Right cardiac atrium (tissue), 5 donors: ENCODE measurements at regions not wholly inside any gene's neighbourhood (a gene's known extent, or its start where the extent isn't known, plus 50 kb on each side); places are given as distances from the start of the nearest gene placed in this dataset.
"Not testable (repeated sequence)": the region's sequence is repeated elsewhere in the genome, so short reads cannot be mapped to it uniquely, and the experiment has no call there.

Experiments
- ATAC-seq, 2 donors: fragments of 200-7000 bp; cut with Tn5 transposase; one replicate each; pipeline versions ENCODE4 v1.8.0 to v1.9.1; 2020; ENCODE audit warnings: moderate library complexity in 2 of 2, mild to moderate bottlenecking in 1 of 2
- DNase-seq, 3 donors: peaks; one replicate each; pipeline ENCODE4 v3.0.0-alpha.2; 2020
- H3K27ac ChIP-seq: one replicate; pipeline ENCODE4 v1.5.1; 2013; ENCODE audit warnings: mild to moderate bottlenecking, low read length, control low read depth, moderate library complexity
- H3K27me3 ChIP-seq: one replicate; pipeline ENCODE4 v1.6.1; 2013; ENCODE audit not compliant: control insufficient read depth, insufficient read depth
- H3K4me1 ChIP-seq: one replicate; pipeline ENCODE4 v1.6.1; 2013; ENCODE audit warnings: low read length; ENCODE audit not compliant: control insufficient read depth, insufficient read depth
- H3K4me3 ChIP-seq: one replicate; pipeline ENCODE4 v1.5.1; 2013; ENCODE audit warnings: low read length, control low read depth
- H3K9me3 ChIP-seq: one replicate; pipeline ENCODE4 v1.6.1; 2013; ENCODE audit warnings: low read length; ENCODE audit not compliant: control insufficient read depth
- WGBS: extraction: QIAGEN DNeasy Blood & Tissue Kit; methylation state at CpG from one replicate; pipeline ENCODE4 v1.1.7; 2013; 5-methylcytosine and 5-hydroxymethylcytosine counted together
- intact Hi-C, 4 donors: fragments of 100-400 bp; cut with DNase I; formaldehyde crosslinking; loops; one replicate each; pipeline versions ENCODE4 v1.11.0 to v1.14.0; 2022 to 2023
- donor health status: healthy with polysubstance abuse.
- donor health status: DM: no; HTN: yes; CAD: no.
- donor health status: DM: no; HTN: no; CAD: no.
- donor health status: DM: no; HTN: yes; CAD: no; lungs with severe emphysema.
- donor health status: DM: yes; HTN: yes; CAD: no.

DNA sequence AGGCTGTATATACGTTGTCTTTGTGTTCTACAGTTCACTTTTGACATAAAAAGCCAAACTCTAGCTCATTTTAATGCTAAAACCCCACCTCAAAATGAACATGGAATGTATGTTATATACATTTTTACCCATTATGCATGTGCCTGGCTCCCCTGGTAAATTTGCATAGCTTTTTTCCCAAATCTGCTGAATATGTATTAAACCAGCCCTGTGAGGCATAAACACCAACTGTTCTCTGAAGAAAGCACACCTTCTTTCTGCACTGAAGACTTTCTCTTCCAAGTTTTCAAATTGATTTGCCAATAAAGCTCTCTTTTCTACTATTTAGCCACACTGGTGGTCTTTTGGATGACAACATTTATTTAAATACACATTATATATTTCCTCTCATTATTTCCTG, 549.4 kb downstream of the TRIB2 start:
- Histone ChIP-seq H3K4me1 (no peaks in the 10 kb centered on the region), H3K27ac (no peak overlapping the region), H3K4me3 (no peak overlapping the region), H3K27me3 (no peaks in the 10 kb centered on the region), H3K9me3 (no peaks in the 10 kb centered on the region)
- WGBS: 44% methylated on average over 1 of the region's 1 CpG
- DNase-seq (no peak), ATAC-seq (no peak)
- intact Hi-C loops: no loop called here

DNA sequence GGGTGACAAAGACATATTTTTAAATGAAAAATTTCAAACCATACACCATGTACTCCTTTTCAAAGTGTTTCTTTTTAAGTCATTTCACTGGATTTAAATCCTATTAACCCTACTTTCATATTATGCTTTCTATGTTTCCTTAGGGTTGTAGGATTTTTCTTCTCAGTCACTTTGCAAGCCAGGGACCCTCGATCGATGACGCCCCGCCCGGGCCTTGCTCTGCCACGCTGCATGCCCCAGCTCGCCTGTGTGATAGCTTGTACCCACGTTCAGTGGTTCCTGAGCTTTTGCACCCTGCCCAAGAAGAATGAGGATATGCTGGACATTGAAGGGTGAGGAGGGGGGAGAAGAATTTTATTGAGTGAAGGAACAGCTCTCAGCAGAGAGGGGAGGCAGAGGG, 568.0 kb downstream of the TRIB2 start:
- DNase-seq (peak in 1 of 3 donors; percentile 17), ATAC-seq (no peak)
- 91% methylated on average over 8 of the region's 8 CpGs for WGBS
- Histone ChIP-seq H3K27ac (no peak overlapping the region), H3K4me1 (no peaks in the 10 kb centered on the region), H3K9me3 (no peaks in the 10 kb centered on the region), H3K4me3 (no peak overlapping the region), H3K27me3 (no peaks in the 10 kb centered on the region)
- intact Hi-C loops: no loop called here

DNA sequence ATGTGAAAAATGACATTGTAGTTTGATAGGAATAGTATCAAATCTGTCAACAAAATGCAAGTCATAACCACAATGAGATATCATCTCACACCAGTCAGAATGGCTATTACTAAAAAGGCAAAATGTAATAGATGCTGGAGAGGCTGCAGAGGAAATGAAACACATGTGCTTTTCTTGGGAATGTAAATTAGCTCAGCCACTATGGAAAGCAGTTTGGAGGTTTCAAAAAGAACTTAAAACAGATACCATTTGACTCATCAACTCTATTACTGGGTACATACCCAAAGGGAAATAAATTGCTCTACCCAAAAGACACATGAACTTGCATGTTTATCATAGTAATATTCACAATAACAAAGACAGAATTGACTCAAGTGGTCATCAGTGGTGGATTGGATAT, 572.6 kb downstream of the TRIB2 start:
- Histone ChIP-seq H3K27me3 (no peaks in the 10 kb centered on the region), H3K4me1 (no peaks in the 10 kb centered on the region), H3K9me3 (no peaks in the 10 kb centered on the region), H3K4me3 (no peak overlapping the region), H3K27ac (no peak overlapping the region)
- DNase-seq: no peak
- intact Hi-C loops: no loop called here
- ATAC-seq: no peak

DNA sequence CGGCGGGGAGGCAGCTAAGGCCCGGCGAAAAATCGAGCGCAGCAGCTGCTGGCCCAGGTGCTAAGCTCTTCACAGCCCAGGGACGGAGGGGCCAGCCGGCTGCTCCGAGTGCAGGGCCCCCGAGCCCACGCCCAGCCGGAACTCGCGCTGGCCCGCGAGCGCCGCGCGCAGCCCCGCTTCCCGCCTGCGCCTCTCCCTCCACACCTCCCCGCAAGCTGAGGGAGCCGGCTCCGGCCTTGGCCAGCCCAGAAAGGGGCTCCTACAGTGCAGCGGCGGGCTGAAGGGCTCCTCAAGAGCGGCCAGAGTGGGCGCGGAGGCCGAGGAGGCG, 591.7 kb downstream of the TRIB2 start:
- intact Hi-C loops, ATAC-seq: not testable (repeated sequence)
- WGBS: 87% methylated on average over 33 of the region's 33 CpGs

DNA sequence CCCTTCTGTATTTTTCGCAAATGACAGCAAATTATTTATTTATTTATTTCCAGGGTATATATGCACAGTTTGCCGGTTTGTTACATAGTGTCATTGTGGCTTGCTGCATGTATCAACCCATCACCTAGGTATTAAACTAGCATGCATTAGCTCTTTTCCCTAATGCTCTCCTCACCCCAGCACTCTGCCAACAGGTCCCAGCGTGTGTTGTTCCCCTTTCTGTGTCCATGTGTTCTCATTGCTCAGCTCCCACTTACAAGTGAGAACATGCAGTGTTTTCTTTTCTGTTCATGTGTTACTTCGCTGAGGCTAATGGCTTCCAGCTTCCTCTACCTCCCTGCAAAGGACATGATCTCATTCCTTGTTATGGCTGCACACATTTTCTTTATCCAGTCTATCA, 592.3 kb downstream of the TRIB2 start:
- 81% methylated on average over 4 of the region's 4 CpGs for WGBS
- DNase-seq: no peak
- Histone ChIP-seq H3K9me3 (no peaks in the 10 kb centered on the region), H3K4me3 (no peak overlapping the region), H3K4me1 (no peaks in the 10 kb centered on the region), H3K27ac (no peak overlapping the region), H3K27me3 (no peaks in the 10 kb centered on the region)
- no peak for ATAC-seq
- intact Hi-C loops: no loop called here

More for the DNA sequence above, 591.7 kb downstream of the TRIB2 start:
- not testable (repeated sequence) for H3K4me1 ChIP-seq, H3K27me3 ChIP-seq, H3K27ac ChIP-seq, H3K9me3 ChIP-seq, H3K4me3 ChIP-seq, DNase-seq

DNA sequence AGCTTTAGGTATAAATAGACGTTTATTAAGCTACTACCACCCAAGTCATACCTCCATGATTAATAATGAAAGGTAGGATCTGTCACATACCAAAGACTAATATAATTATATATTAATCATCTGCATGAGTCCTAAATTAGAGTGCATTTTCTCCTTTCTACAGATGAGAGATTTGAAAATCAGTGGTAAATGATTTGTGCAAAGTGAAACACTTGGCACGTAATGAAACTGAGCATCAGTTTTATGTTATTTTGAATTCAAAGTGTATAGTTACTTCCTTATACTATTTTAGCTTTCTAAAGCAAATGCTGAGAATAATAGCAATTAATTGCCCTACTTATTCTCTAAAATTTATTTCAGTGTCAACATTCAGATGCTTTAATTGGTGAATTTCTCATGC, 615.3 kb downstream of the TRIB2 start:
- no peaks in the 10 kb centered on the region for H3K27me3 ChIP-seq
- no peaks in the 10 kb centered on the region for H3K4me1 ChIP-seq
- no peak for ATAC-seq
- H3K27ac ChIP-seq: no peak overlapping the region
- WGBS: 65% methylated on average over 2 of the region's 2 CpGs
- intact Hi-C loops: no loop called here
- no peaks in the 10 kb centered on the region for H3K9me3 ChIP-seq
- no peak for DNase-seq
- H3K4me3 ChIP-seq: no peak overlapping the region

DNA sequence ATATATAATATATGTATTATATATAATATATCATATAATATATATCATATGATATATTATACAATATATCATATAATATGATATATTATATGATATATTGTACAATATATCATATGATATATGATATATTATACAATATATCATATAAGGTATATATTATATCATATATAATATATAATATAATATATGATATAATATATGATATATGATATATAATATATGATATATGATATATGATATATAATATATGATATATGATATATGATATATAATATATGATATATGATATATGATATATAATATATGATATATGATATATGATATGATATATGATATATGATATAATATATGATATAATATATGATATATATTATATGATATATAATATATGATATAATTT, 617.3 kb downstream of the TRIB2 start:
- H3K4me3 ChIP-seq, H3K9me3 ChIP-seq, DNase-seq, H3K4me1 ChIP-seq, ATAC-seq, H3K27me3 ChIP-seq, H3K27ac ChIP-seq, intact Hi-C loops: not testable (repeated sequence)

DNA sequence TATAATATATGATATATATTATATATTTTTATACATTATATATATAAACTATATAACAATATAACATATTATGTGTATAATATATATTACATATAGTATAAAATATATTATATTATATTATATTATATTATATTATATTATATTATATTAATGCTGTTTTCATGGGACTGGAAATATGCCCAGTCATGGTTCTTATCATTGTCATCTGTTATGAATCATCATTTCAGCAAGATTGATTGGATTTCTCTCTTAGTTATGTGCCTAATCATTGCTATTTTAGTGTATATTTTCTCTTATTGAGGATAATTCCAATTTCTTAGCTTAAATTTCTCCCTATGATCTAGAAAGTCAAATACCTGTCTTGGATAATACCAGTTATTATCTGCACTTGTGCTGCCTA, 617.8 kb downstream of the TRIB2 start:
- H3K27ac ChIP-seq: no peak overlapping the region
- ATAC-seq: no peak
- no peak for DNase-seq
- H3K4me3 ChIP-seq: no peak overlapping the region
- intact Hi-C loops: no loop called here
- H3K4me1 ChIP-seq: no peaks in the 10 kb centered on the region
- no peaks in the 10 kb centered on the region for H3K9me3 ChIP-seq
- H3K27me3 ChIP-seq: no peaks in the 10 kb centered on the region

DNA sequence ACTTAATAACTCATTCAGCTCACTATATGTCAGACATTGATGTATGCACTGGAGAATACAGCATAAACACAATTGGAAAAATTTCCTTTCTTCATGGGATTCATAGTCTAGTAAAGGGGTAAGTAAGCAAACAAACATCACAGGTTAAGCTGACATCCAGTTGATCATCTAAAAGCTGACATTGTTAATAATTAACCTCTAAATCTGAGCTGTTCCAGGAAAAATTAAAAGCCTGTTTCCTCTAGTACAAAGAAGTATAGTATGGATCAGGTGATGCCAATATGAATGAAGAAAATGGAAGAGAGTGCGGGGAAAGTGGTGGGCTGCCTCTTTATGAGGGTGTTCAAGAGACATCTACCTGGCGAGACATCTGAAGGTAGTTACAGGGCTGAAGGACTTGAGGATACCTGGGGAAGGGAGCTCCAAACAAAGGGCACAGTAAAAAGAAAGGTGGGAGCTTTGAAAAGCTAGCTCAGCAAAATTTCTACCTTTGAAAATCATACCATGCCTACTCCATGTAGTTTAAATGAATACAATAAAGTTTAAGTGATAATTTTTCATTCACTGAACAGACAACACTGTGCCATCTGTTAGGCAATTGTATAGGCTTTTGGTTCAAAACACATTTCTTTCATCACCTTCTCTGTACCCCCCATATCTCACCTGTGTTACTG, 619.3 kb downstream of the TRIB2 start:
- no peak for DNase-seq
- Histone ChIP-seq H3K9me3 (no peaks in the 10 kb centered on the region), H3K4me3 (no peak overlapping the region), H3K27ac (no peak overlapping the region), H3K4me1 (no peaks in the 10 kb centered on the region), H3K27me3 (no peaks in the 10 kb centered on the region)
- ATAC-seq: no peak
- WGBS: 86% methylated on average over 2 of the region's 2 CpGs
- intact Hi-C loops: no loop called here

DNA sequence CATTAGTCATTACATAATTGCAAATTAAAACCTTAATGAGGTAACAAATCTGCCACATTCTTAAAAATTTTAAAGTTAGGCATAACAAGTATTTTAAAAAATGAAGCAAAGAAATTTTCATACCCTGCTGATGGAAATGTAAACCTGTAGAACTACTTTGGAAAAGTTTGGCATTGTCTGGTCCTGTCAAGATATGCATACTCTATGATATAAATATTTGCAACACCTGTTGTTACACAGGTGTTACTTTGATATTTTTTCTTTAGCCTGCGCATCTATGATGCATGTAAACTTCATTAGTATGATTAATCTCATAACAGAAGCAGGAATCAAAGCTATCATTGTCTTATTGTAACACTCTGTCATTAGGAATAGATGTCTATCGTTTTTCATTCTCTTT, 634.3 kb downstream of the TRIB2 start:
- no peak overlapping the region for H3K4me3 ChIP-seq
- no peaks in the 10 kb centered on the region for H3K9me3 ChIP-seq
- H3K27ac ChIP-seq: no peak overlapping the region
- no peaks in the 10 kb centered on the region for H3K4me1 ChIP-seq
- intact Hi-C loops: no loop called here
- no peak for DNase-seq
- no peaks in the 10 kb centered on the region for H3K27me3 ChIP-seq
- WGBS: 75% methylated on average over 2 of the region's 2 CpGs
- no peak for ATAC-seq

DNA sequence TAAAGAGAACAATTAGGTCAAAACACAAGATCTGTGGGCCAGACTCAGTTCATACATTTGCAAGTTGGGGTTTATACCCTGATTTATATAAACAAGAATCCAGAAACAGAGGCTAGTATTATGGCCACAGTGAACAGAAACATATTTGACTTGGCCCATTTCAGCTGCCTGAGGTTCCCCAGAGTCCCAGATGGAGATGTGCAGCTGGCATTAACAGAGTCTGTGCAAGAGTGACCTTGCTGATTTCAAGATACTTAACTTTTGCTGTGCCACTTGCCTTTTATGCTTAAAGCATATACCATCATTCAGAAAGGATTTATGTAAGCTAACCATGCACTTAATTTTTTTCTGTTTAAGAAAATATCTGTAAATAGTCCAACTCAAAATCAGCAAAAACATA, 636.3 kb downstream of the TRIB2 start:
- Histone ChIP-seq H3K4me3 (no peak overlapping the region), H3K27ac (no peak overlapping the region), H3K4me1 (no peaks in the 10 kb centered on the region), H3K27me3 (no peaks in the 10 kb centered on the region), H3K9me3 (no peaks in the 10 kb centered on the region)
- intact Hi-C loops: no loop called here
- DNase-seq (no peak), ATAC-seq (no peak)

DNA sequence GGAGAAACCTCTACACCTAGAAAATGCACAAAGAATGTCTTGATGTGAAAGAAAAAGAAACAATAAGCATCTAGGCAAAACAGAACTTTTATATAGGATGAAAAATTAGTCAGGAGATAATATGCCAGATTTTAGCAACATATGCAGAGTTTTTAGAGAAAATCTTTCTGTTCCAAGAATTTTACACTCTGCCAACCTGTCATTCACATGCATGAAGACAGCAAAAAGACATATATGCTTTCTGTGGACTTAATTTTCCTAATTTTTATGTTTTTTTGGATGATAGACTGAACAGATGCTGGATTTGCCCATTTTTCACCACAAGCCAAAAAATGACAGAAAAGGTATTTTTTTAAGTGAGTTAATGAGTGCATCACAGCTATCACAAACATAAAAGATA, 637.3 kb downstream of the TRIB2 start:
- no peak overlapping the region for H3K27ac ChIP-seq
- H3K9me3 ChIP-seq: no peaks in the 10 kb centered on the region
- no peaks in the 10 kb centered on the region for H3K4me1 ChIP-seq
- H3K27me3 ChIP-seq: no peaks in the 10 kb centered on the region
- intact Hi-C loops: no loop called here
- no peak overlapping the region for H3K4me3 ChIP-seq
- DNase-seq (no peak), ATAC-seq (no peak)
